Endothelial cell of umbilical vein (primary cell): ENCODE measurements at regions not wholly inside any gene's neighbourhood (a gene's known extent, or its start where the extent isn't known, plus 50 kb on each side); places are given as distances from the start of the nearest gene placed in this dataset.

ENCODE experiments used
- BruUV-seq: library from RNA; stranded (reverse); fragments of 400-500 nt; replicated peaks from 2 replicates; lab custom pipeline; 2021; lab: Mats Ljungman, UMichigan
- CTCF ChIA-PET: fragments of 300-600, 350-600 bp; sonication (Branson Sonifier 250); formaldehyde crosslinking; loops from one replicate; lab custom pipeline; 2021; ENCODE audit warnings: antibody characterized with exemption, inconsistent platforms; lab: Charles Lee
- POLR2A ChIA-PET: fragments of 300-600, 350-600 bp; sonication (Branson Sonifier 250); formaldehyde crosslinking; loops from one replicate; lab custom pipeline; 2021; ENCODE audit warnings: antibody characterized with exemption, inconsistent platforms; lab: Charles Lee
- DNase-seq: peaks from one replicate; pipeline ENCODE4 v3.0.0-alpha.2; 2011; ENCODE audit warnings: low read depth, low spot score
- FAIRE-seq: peaks from 2 replicates; lab custom pipeline; 2011; peaks lifted over from hg19 to GRCh38; lab: Jason Lieb, UNC
- H2AFZ ChIP-seq: 2 replicates; pipeline ENCODE4 v1.6.0; 2012; ENCODE audit warnings: low read depth, low read length, control low read depth, inconsistent platforms
- H3K27ac ChIP-seq: 2 replicates; pipeline ENCODE4 v1.5.1; 2011; ENCODE audit warnings: low read depth, mild to moderate bottlenecking, control low read depth, low read length, moderate library complexity; ENCODE audit not compliant: insufficient read depth
- H3K27me3 ChIP-seq, 2 experiments: 2 replicates each; pipeline versions ENCODE4 v1.6.0 to v1.6.1; 2011; ENCODE audit warnings: low read length in 2 of 2, mixed read lengths in 1 of 2; ENCODE audit not compliant: control insufficient read depth in 2 of 2, insufficient read depth in 2 of 2
- H3K36me3 ChIP-seq, 2 experiments: 2 replicates in 1 of 2; 3 replicates in 1 of 2; pipeline ENCODE4 v1.5.1; 2011; ENCODE audit warnings: low read length in 2 of 2, mild to moderate bottlenecking in 1 of 2, moderate library complexity in 1 of 2; ENCODE audit not compliant: control insufficient read depth in 2 of 2, insufficient read depth in 2 of 2; ENCODE audit errors: extremely low read depth in 1 of 2
- H3K4me1 ChIP-seq: 3 replicates; pipeline ENCODE4 v1.5.1; 2011; ENCODE audit warnings: mild to moderate bottlenecking, low read length; ENCODE audit not compliant: control insufficient read depth, insufficient read depth; ENCODE audit errors: extremely low read depth
- H3K4me2 ChIP-seq: 2 replicates; pipeline ENCODE4 v1.6.1; 2011; ENCODE audit warnings: low read length, control low read depth, mixed read lengths; ENCODE audit not compliant: insufficient read depth
- H3K4me3 ChIP-seq, 3 experiments: fragments of 200-600 bp in 1 of 3; sonication (generic), shearing (Covaris generic) in 1 of 3; replicated peaks in 1 of 3; 2 replicates each; pipeline ENCODE4 v1.5.1; 2011 to 2016; ENCODE audit warnings: control low read depth in 3 of 3, low read length in 3 of 3, mild to moderate bottlenecking in 2 of 3, inconsistent platforms in 1 of 3, low read depth in 1 of 3, moderate library complexity in 1 of 3; ENCODE audit not compliant: insufficient read depth in 1 of 3
- H3K79me2 ChIP-seq: 2 replicates; pipeline ENCODE4 v1.6.0; 2012; ENCODE audit warnings: low read length, inconsistent platforms; ENCODE audit not compliant: control insufficient read depth, insufficient read depth
- H3K9ac ChIP-seq: replicated peaks from 2 replicates; pipeline ENCODE3; 2011; ENCODE audit warnings: low read length, control low read depth; ENCODE audit not compliant: insufficient read depth; ENCODE audit errors: extremely low read depth
- H3K9me1 ChIP-seq: replicated peaks from 3 replicates; pipeline ENCODE4 v1.6.0; 2011; ENCODE audit warnings: mild to moderate bottlenecking, low read length; ENCODE audit not compliant: control insufficient read depth, insufficient read depth; ENCODE audit errors: extremely low read depth
- H3K9me3 ChIP-seq: replicated peaks from 2 replicates; pipeline ENCODE4 v1.5.1; 2012; ENCODE audit warnings: low read length, inconsistent platforms; ENCODE audit not compliant: control insufficient read depth, insufficient read depth
- H4K20me1 ChIP-seq: replicated peaks from 2 replicates; pipeline ENCODE3; 2011; ENCODE audit warnings: mild to moderate bottlenecking, low read length; ENCODE audit not compliant: control insufficient read depth, insufficient read depth; ENCODE audit errors: extremely low read depth
- EZH2 ChIP-seq: IDR thresholded peaks from 2 replicates; pipeline ENCODE4 v1.6.1; 2012; ENCODE audit warnings: borderline replicate concordance, low read depth, mild to moderate bottlenecking, moderate library complexity, low read length, inconsistent platforms; ENCODE audit not compliant: severe bottlenecking
- FOS ChIP-seq: IDR thresholded peaks from 2 replicates; pipeline ENCODE4 v1.6.1; 2011; ENCODE audit warnings: mild to moderate bottlenecking, low read length, moderate library complexity, borderline replicate concordance; ENCODE audit not compliant: insufficient read depth
- GATA2 ChIP-seq: IDR thresholded peaks from 2 replicates; pipeline ENCODE4 v1.7.0; 2011; ENCODE audit warnings: low read depth, mild to moderate bottlenecking, moderate library complexity, mixed read lengths, low read length; ENCODE audit not compliant: insufficient read length, insufficient read depth
- JUN ChIP-seq: IDR thresholded peaks from 2 replicates; pipeline ENCODE4 v1.6.1; 2011; ENCODE audit warnings: borderline replicate concordance, low read depth; ENCODE audit not compliant: insufficient read length, insufficient read depth
- MYC ChIP-seq: IDR thresholded peaks from one replicate; pipeline ENCODE4 v1.6.1; 2011; ENCODE audit warnings: mild to moderate bottlenecking, low read depth, low read length
- POLR2A ChIP-seq: IDR thresholded peaks from 2 replicates; pipeline ENCODE4 v1.6.1; 2012; ENCODE audit warnings: low read depth, mild to moderate bottlenecking, control low read depth, low read length
- POLR2AphosphoS5 ChIP-seq: IDR thresholded peaks from 2 replicates; pipeline ENCODE4 v1.6.1; 2012; ENCODE audit warnings: low read depth, mild to moderate bottlenecking, control low read depth, low read length, moderate library complexity; ENCODE audit not compliant: insufficient read depth
- dilution Hi-C: fragments of 300-500 bp; cut with MboI; formaldehyde crosslinking; loops from one replicate; pipeline ENCODE4 v1.15.0; 2019; ENCODE audit warnings: low sequenced_read_pairs; ENCODE audit not compliant: extremely low pct_ligation_motif_present
- intact Hi-C: fragments of 100-400 bp; cut with micrococcal nuclease; formaldehyde crosslinking; loops from one replicate; pipeline ENCODE4 v1.10.0; 2022
- TF ChIP-seq, protein P1 (sequence below): IDR thresholded peaks from 2 replicates; pipeline ENCODE4 v1.6.1; 2011; ENCODE audit not compliant: insufficient read depth, insufficient read length
- TF ChIP-seq, protein P2 (sequence below), 2 donors: IDR thresholded peaks; 1 replicate in 1 of 2; 2 replicates in 1 of 2; pipeline ENCODE4 v1.5.1; 2011; ENCODE audit warnings: low read length in 2 of 2, mild to moderate bottlenecking in 2 of 2, moderate library complexity in 2 of 2, control low read depth in 1 of 2, inconsistent platforms in 1 of 2, low read depth in 1 of 2; ENCODE audit not compliant: insufficient read depth in 1 of 2; ENCODE audit errors: extremely low read depth in 1 of 2

DNA sequence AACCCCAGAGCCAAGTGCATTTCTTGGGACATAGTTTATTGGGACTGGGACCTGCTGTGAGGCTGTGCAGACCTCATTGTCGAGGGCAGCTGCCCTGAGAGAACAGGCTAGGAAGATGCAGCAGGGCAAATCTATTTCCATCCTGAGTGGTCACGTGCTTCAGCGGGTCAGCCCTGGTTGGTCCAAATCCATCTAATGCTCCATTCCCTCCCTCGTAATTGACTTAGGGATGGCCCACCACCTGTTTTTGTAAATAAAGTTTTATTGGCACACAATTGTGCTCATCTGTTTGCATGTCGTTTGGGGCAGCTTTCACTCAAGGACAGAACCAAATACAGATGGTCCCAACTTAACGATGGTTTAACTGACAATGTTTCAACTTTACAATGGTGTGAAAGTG, 75.5 kb upstream of the ADGRE5 start:
- no peaks in the 10 kb centered on the region for H3K79me2 ChIP-seq
- no TSS peak for BruUV-seq
- no peaks in the 10 kb centered on the region for H4K20me1 ChIP-seq
- no peak overlapping the region for H3K9ac ChIP-seq
- H3K4me1 ChIP-seq: no peaks in the 10 kb centered on the region
- H3K4me3 ChIP-seq: no peak overlapping the region
- intact Hi-C loops: no loop called here
- ChIA-PET POLR2A (no interaction called here), CTCF (interaction anchor here (0.6 to 1.4 kb wide), 3 partner anchors 17 to 106 kb away, joined by 3 to 4 read pairs (median 3); no protein-coding TSS in a partner anchor)
- H3K27ac ChIP-seq: no peak overlapping the region
- no peak overlapping the region for H3K4me2 ChIP-seq
- H3K27me3 ChIP-seq: no peaks in the 10 kb centered on the region
- H3K9me3 ChIP-seq: no peaks in the 10 kb centered on the region
- FAIRE-seq (no peak), DNase-seq (no peak)
- no peak for TF ChIP-seq POLR2A
- TF ChIP-seq JUN: no peak
- TF ChIP-seq, protein P1, sequence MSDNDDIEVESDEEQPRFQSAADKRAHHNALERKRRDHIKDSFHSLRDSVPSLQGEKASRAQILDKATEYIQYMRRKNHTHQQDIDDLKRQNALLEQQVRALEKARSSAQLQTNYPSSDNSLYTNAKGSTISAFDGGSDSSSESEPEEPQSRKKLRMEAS: no peak
- no peak for TF ChIP-seq EZH2
- no peak for TF ChIP-seq FOS
- TF ChIP-seq POLR2AphosphoS5: no peak
- no peak for TF ChIP-seq GATA2
- TF ChIP-seq, protein P2, sequence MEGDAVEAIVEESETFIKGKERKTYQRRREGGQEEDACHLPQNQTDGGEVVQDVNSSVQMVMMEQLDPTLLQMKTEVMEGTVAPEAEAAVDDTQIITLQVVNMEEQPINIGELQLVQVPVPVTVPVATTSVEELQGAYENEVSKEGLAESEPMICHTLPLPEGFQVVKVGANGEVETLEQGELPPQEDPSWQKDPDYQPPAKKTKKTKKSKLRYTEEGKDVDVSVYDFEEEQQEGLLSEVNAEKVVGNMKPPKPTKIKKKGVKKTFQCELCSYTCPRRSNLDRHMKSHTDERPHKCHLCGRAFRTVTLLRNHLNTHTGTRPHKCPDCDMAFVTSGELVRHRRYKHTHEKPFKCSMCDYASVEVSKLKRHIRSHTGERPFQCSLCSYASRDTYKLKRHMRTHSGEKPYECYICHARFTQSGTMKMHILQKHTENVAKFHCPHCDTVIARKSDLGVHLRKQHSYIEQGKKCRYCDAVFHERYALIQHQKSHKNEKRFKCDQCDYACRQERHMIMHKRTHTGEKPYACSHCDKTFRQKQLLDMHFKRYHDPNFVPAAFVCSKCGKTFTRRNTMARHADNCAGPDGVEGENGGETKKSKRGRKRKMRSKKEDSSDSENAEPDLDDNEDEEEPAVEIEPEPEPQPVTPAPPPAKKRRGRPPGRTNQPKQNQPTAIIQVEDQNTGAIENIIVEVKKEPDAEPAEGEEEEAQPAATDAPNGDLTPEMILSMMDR (IDR thresholded peaks at IDR 0.05; ENCODE audit: extremely low read depth in 1 of 2, insufficient read depth in 1 of 2, low read depth in 1 of 2, low read length in 2 of 2): no peak
- no peak for TF ChIP-seq MYC
- H3K9me1 ChIP-seq: no peaks in the 10 kb centered on the region
- H2AFZ ChIP-seq: no peak overlapping the region
- dilution Hi-C loops: no loop called here
- H3K36me3 ChIP-seq: no peaks in the 10 kb centered on the region
